Activated B cell treated with CpG ODN at 0.5 μM for 24 hours (primary cell): ENCODE measurements at regions not wholly inside any gene's neighbourhood (a gene's known extent, or its start where the extent isn't known, plus 50 kb on each side); places are given as distances from the start of the nearest gene placed in this dataset.

Experiments
- ATAC-seq: fragments of 200-7000 bp; cut with Tn5 transposase; one replicate; pipeline ENCODE4 v1.10.0; 2021; ENCODE audit warnings: low read depth, mild to moderate bottlenecking, moderate library complexity
- CTCF ChIA-PET: fragments of 350-600 bp; sonication (Branson Sonifier 250); formaldehyde crosslinking; loops from one replicate; lab custom pipeline; 2021; ENCODE audit warnings: antibody characterized with exemption; lab: Charles Lee
- POLR2A ChIA-PET: fragments of 350-600 bp; sonication (Branson Sonifier 250); formaldehyde crosslinking; loops from one replicate; lab custom pipeline; 2021; ENCODE audit warnings: antibody characterized with exemption; lab: Charles Lee
- DNase-seq: peaks from one replicate; pipeline ENCODE4 v3.0.0; 2022
- H3K27ac Mint-ChIP-seq: one replicate; pipeline ENCODE4 v1.8.0; 2020; ENCODE audit warnings: mixed read lengths
- H3K27me3 Mint-ChIP-seq: one replicate; pipeline ENCODE4 v1.8.0; 2021; ENCODE audit warnings: mixed read lengths
- H3K36me3 Mint-ChIP-seq: one replicate; pipeline ENCODE4 v1.8.0; 2021; ENCODE audit warnings: low read depth, mixed read lengths
- H3K4me1 Mint-ChIP-seq: one replicate; pipeline ENCODE4 v1.8.0; 2021; ENCODE audit warnings: mixed read lengths
- H3K4me3 Mint-ChIP-seq: one replicate; pipeline ENCODE4 v1.8.0; 2020; ENCODE audit warnings: mild to moderate bottlenecking, mixed read lengths
- H3K9me3 Mint-ChIP-seq: one replicate; pipeline ENCODE4 v1.8.0; 2020; ENCODE audit warnings: mixed read lengths
- CTCF ChIP-seq: fragments of 200-600 bp; IDR thresholded peaks from one replicate; pipeline ENCODE4 v1.8.0; 2022; ENCODE audit warnings: antibody characterized with exemption, mild to moderate bottlenecking
- intact Hi-C: fragments of 100-400 bp; cut with micrococcal nuclease; formaldehyde crosslinking; loops from one replicate; pipeline ENCODE4 v1.15.1; 2024

DNA sequence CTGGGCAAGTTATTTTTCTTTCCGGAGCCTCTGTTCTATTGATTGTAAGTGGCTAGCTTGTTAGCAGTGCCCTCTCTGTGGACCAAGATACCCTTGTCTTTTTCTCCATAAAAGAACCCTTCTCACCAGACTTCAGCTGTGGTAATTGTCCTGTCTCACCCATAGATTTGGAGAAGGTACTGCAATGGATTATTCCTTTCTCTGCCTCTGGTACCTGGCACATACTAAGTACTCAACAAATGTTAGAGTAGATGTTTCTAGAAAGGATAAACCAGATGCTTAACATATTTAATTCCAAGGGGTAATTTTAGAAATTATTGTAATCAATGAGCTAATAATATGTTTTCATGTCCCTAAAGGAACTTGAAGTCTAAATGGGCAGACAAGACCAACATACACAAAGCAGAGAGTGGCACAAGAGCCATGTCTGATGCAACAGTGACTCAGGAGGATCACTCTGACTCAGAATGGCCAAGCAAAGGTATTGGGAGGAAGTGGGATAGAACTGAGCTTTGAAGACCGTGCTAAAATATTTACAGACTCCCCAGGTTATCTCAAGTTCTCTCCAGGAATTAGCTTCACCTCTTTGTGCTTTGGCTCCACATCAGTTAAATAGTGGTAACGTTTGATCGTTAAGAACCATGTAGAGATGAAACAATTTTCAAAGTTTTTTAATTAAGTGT lies 129.7 kb upstream of the OSR1 start:
- Mint-ChIP-seq H3K27me3 (peaks cover 8% of the 10 kb centered on the region), H3K36me3 (no peaks in the 10 kb centered on the region), H3K9me3 (no peaks in the 10 kb centered on the region), H3K4me1 (no peaks in the 10 kb centered on the region), H3K27ac (no peak overlapping the region), H3K4me3 (no peak overlapping the region)
- no peak for TF ChIP-seq CTCF
- ChIA-PET POLR2A (no interaction called here), CTCF (no interaction called here)
- DNase-seq (no peak), ATAC-seq (no peak)
- intact Hi-C loops = no loop called here

- peaks cover 4% of the 10 kb centered on the region for H3K27me3 Mint-ChIP-seq
- POLR2A ChIA-PET = no interaction called here
- no peaks in the 10 kb centered on the region for H3K4me1 Mint-ChIP-seq
- ATAC-seq = no peak
- H3K4me3 Mint-ChIP-seq = no peak overlapping the region
- no peak overlapping the region for H3K27ac Mint-ChIP-seq
- no peak for TF ChIP-seq CTCF
- intact Hi-C loops = no loop called here
- no peak for DNase-seq
- no peaks in the 10 kb centered on the region for H3K9me3 Mint-ChIP-seq
- no peaks in the 10 kb centered on the region for H3K36me3 Mint-ChIP-seq
- CTCF ChIA-PET = no interaction called here
Observed at GRCh38 chr2:19484736-19485135, 126.3 kb upstream of the OSR1 start.

DNA sequence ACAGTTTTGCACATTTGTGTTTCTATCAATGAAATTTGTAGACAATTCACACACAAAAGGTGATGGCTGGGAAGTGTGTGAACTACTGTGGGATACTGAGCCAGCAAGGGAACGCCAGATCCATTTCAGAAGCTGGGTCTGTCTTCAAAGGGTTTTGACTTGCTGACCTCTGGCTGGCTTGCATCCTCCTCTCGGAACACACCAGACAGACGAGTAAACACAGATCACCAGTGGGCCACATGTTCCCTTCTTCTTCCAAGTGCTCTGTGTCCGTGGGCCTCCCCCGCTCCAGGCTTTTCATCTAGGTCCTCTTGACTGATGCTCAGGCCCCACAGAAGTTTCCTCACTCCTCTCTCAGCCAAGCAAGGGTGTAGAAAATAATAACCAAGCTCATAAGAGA lies 122.2 kb upstream of the OSR1 start:
- Mint-ChIP-seq H3K9me3 (no peaks in the 10 kb centered on the region), H3K27me3 (peaks cover 4% of the 10 kb centered on the region), H3K36me3 (no peaks in the 10 kb centered on the region), H3K27ac (no peak overlapping the region), H3K4me3 (no peak overlapping the region), H3K4me1 (no peaks in the 10 kb centered on the region)
- no peak for ATAC-seq
- no peak for DNase-seq
- ChIA-PET CTCF (no interaction called here), POLR2A (no interaction called here)
- intact Hi-C loops = no loop called here
- TF ChIP-seq CTCF = no peak

- Mint-ChIP-seq H3K9me3 (no peaks in the 10 kb centered on the region), H3K4me1 (no peaks in the 10 kb centered on the region), H3K27ac (no peak overlapping the region), H3K36me3 (no peaks in the 10 kb centered on the region), H3K27me3 (peaks cover 4% of the 10 kb centered on the region), H3K4me3 (no peak overlapping the region)
- intact Hi-C loops = no loop called here
- no peak for TF ChIP-seq CTCF
- POLR2A ChIA-PET = no interaction called here
- CTCF ChIA-PET = no interaction called here
- ATAC-seq (no peak), DNase-seq (no peak)
Observed at GRCh38 chr2:19479666-19480065, 121.2 kb upstream of the OSR1 start.

GRCh38 chr2:19478409-19478808 lies 120.0 kb upstream of the OSR1 start:
- no peak overlapping the region for H3K27ac Mint-ChIP-seq
- CTCF ChIA-PET = no interaction called here
- intact Hi-C loops = no loop called here
- peaks cover 6% of the 10 kb centered on the region for H3K4me1 Mint-ChIP-seq
- POLR2A ChIA-PET = no interaction called here
- peaks cover 10% of the 10 kb centered on the region for H3K27me3 Mint-ChIP-seq
- ATAC-seq (no peak), DNase-seq (no peak)
- H3K36me3 Mint-ChIP-seq = no peaks in the 10 kb centered on the region
- no peaks in the 10 kb centered on the region for H3K9me3 Mint-ChIP-seq
- no peak for TF ChIP-seq CTCF
- H3K4me3 Mint-ChIP-seq = no peak overlapping the region
